GM12878 (cell line): ENCODE measurements at regions not wholly inside any gene's neighbourhood (a gene's known extent, or its start where the extent isn't known, plus 50 kb on each side); places are given as distances from the start of the nearest gene placed in this dataset.

Experiments
- CEBPZ ChIP-seq: fragments of 150-350 bp; IDR thresholded peaks from 2 replicates; pipeline ENCODE4 v1.6.1; 2016; ENCODE audit warnings: low read depth, low read length
- CHD2 ChIP-seq: IDR thresholded peaks from 2 replicates; pipeline ENCODE4 v1.6.1; 2011; ENCODE audit warnings: low read depth, low read length, improper control_type of control experiment, borderline replicate concordance
- CREB1 ChIP-seq: IDR thresholded peaks from 2 replicates; pipeline ENCODE4 v1.6.1; 2012; ENCODE audit warnings: low read depth, mild to moderate bottlenecking, inconsistent platforms
- CTCF ChIP-seq, 3 experiments: IDR thresholded peaks in 2 of 3; conservative IDR thresholded peaks in 1 of 3; 2 replicates each; pipeline ENCODE4 v1.5.1; 2011; ENCODE audit warnings: low read depth in 3 of 3, low read length in 3 of 3, mild to moderate bottlenecking in 3 of 3, control low read depth in 2 of 3, moderate library complexity in 2 of 3, inconsistent platforms in 1 of 3, mixed read lengths in 1 of 3; ENCODE audit not compliant: control insufficient read depth in 2 of 3, insufficient read depth in 1 of 3; ENCODE audit errors: extremely low read depth in 1 of 3
- KAT2A ChIP-seq: conservative IDR thresholded peaks from 2 replicates; pipeline ENCODE4 v1.6.1; 2011; ENCODE audit warnings: low read depth, low read length; ENCODE audit not compliant: control insufficient read depth
- NBN ChIP-seq: fragments of 450-650 bp; IDR thresholded peaks from 2 replicates; pipeline ENCODE4 v1.6.1; 2016
- RFX5 ChIP-seq: IDR thresholded peaks from 2 replicates; pipeline ENCODE4 v1.6.1; 2011; ENCODE audit warnings: low read depth, low read length, improper control_type of control experiment
- SMARCA5 ChIP-seq: fragments of 450-650 bp; IDR thresholded peaks from 2 replicates; pipeline ENCODE4 v1.6.1; 2017; ENCODE audit warnings: mild to moderate bottlenecking

- TF ChIP-seq SMARCA5 (no peak), NBN (no peak), RFX5 (no peak), CREB1 (no peak), CTCF (IDR thresholded peaks at IDR 0.05 in 2 of 3, conservative IDR thresholded peaks at IDR 0.05 in 1 of 3; ENCODE audit: control insufficient read depth in 2 of 3, extremely low read depth in 1 of 3, insufficient read depth in 1 of 3, low read depth in 3 of 3, low read length in 3 of 3) (no peak), CEBPZ (no peak), KAT2A (no peak), CHD2 (no peak)
Measured at GRCh38 chr19:32146664-32147063, 198.7 kb upstream of the ZNF507 start.
